GM12892 (cell line): ENCODE measurements at regions not wholly inside any gene's neighbourhood (a gene's known extent, or its start where the extent isn't known, plus 50 kb on each side); places are given as distances from the start of the nearest gene placed in this dataset.

Experiments
- POLR2A ChIP-seq: IDR thresholded peaks from 2 replicates; pipeline ENCODE4 v1.6.1; 2011; ENCODE audit warnings: low read depth, low read length, control low read depth
- POLR2AphosphoS5 ChIP-seq: IDR thresholded peaks from 2 replicates; pipeline ENCODE4 v1.6.1; 2011; ENCODE audit warnings: low read depth, low read length, control low read depth

DNA sequence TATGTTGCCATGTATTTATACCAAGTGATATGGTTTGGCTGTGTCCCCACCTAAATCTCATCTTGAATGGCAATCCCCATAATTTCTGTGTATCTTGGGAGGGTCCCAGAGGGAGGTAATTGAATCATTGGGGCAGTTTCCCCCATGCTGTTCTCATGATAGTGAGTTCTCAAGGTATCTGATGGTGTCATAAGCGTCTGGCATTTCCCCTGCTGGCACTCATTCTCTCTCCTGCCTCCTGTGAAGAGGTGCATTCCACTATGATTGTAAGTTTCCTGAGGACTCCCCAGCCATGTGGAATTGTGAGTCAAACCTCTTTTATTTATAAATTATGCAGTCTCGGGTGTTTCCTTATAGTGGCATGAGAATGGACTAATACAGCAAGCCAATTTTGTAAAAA lies 140.8 kb upstream of the ADAMTSL1 start:
- TF ChIP-seq POLR2A (no peak), POLR2AphosphoS5 (no peak)
